ENCODE measurements at regions not wholly inside any gene's neighbourhood (a gene's known extent, or its start where the extent isn't known, plus 50 kb on each side); places are given as distances from the start of the nearest gene placed in this dataset.

GRCh38 chr11:104286129-104286528 lies 122.2 kb upstream of the PDGFD start:
- no peaks in the 10 kb centered on the region for H3K4me1 ChIP-seq (replicated peaks in 1 of 2; ENCODE audit: control insufficient read depth in 2 of 2, insufficient read depth in 2 of 2, low read length in 2 of 2)
- no peaks in the 10 kb centered on the region for H3K9me1 ChIP-seq (ENCODE audit: control insufficient read depth, insufficient read depth, low read length)
- H3K9me3 ChIP-seq (replicated peaks; ENCODE audit: control insufficient read depth, insufficient read depth, low read depth, low read length), result no peaks in the 10 kb centered on the region
- H3K9ac ChIP-seq (ENCODE audit: insufficient read depth in 1 of 2, low read depth in 2 of 2, low read length in 2 of 2), result no peak overlapping the region
- WGBS (ENCODE audit: insufficient coverage, low coverage, missing lambda C conversion rate), result 6% methylated on average over 1 of the region's 1 CpG
- intact Hi-C loops (cut with micrococcal nuclease), result no loop called here
- FAIRE-seq (no peak), DNase-seq (ENCODE audit: extremely low read depth in 1 of 4, low spot score in 3 of 4) (no peak), ATAC-seq (no peak)
- in situ Hi-C loops (cut with MboI), result no loop called here
- H3K4me2 ChIP-seq (ENCODE audit: insufficient read depth, low read length), result no peak overlapping the region
- H3K27ac ChIP-seq (ENCODE audit: extremely low read depth, low read depth, low read length), result no peak overlapping the region
- CTCF ChIA-PET (ENCODE audit: low intra/inter-chr PET ratio), result no interaction called here
- no peaks in the 10 kb centered on the region for H3K36me3 ChIP-seq (ENCODE audit: control insufficient read depth, insufficient read depth, low read length)
- H3K4me3 ChIP-seq, result no peak overlapping the region
- POLR2A ChIA-PET, result no interaction called here
- BruUV-seq (replicated peaks), result no TSS peak
- no peaks in the 10 kb centered on the region for H4K20me1 ChIP-seq (replicated peaks; ENCODE audit: control insufficient read depth, insufficient read depth, low read length)
- no peaks in the 10 kb centered on the region for H3K27me3 ChIP-seq (ENCODE audit: control insufficient read depth in 2 of 2, insufficient read depth in 2 of 2, low read length in 2 of 2)
- no peaks in the 10 kb centered on the region for H3K79me2 ChIP-seq (ENCODE audit: control insufficient read depth, insufficient read depth, low read length)
- no peak overlapping the region for H2AFZ ChIP-seq (ENCODE audit: low read depth, low read length)
- TF ChIP-seq CREB1 (IDR thresholded peaks at IDR 0.05) (no peak), CREB1 (CRISPR knock-in tag; IDR thresholded peaks at IDR 0.05) (no peak), NFATC3 (IDR thresholded peaks at IDR 0.05) (no peak), ELK1 (CRISPR knock-in tag; IDR thresholded peaks at IDR 0.05) (no peak), KAT8 (IDR thresholded peaks at IDR 0.05; ENCODE audit: low read depth) (no peak), PHTF2 (CRISPR knock-in tag; IDR thresholded peaks at IDR 0.05) (no peak), NCOA1 (IDR thresholded peaks at IDR 0.05; ENCODE audit: low read depth) (no peak), ZNF511 (CRISPR knock-in tag; IDR thresholded peaks at IDR 0.05) (no peak), ZBTB2 (IDR thresholded peaks at IDR 0.05) (no peak), ZNF212 (CRISPR knock-in tag; IDR thresholded peaks at IDR 0.05) (no peak), L3MBTL2 (IDR thresholded peaks at IDR 0.05) (no peak), KLF6 (CRISPR knock-in tag; IDR thresholded peaks at IDR 0.05; ENCODE audit: borderline replicate concordance) (no peak), TEAD4 (IDR thresholded peaks at IDR 0.05; ENCODE audit: low read length) (no peak), TEAD4 (CRISPR knock-in tag; IDR thresholded peaks at IDR 0.05; ENCODE audit: borderline replicate concordance) (no peak), RREB1 (CRISPR knock-in tag; IDR thresholded peaks at IDR 0.05) (no peak), BMI1 (IDR thresholded peaks at IDR 0.05; ENCODE audit: low read length) (no peak), PURB (CRISPR knock-in tag; IDR thresholded peaks at IDR 0.05; ENCODE audit: low read depth) (no peak), U2AF1 (optimal IDR thresholded peaks at IDR 0.05; ENCODE audit: low read depth, low read length) (no peak)

Measured in K562 (cell line).